Endothelial cell of umbilical vein (primary cell): ENCODE measurements at regions not wholly inside any gene's neighbourhood (a gene's known extent, or its start where the extent isn't known, plus 50 kb on each side); places are given as distances from the start of the nearest gene placed in this dataset.

Experiments
- EZH2 ChIP-seq: IDR thresholded peaks from 2 replicates; pipeline ENCODE4 v1.6.1; 2012; ENCODE audit warnings: borderline replicate concordance, low read depth, mild to moderate bottlenecking, moderate library complexity, low read length, inconsistent platforms; ENCODE audit not compliant: severe bottlenecking
- FOS ChIP-seq: IDR thresholded peaks from 2 replicates; pipeline ENCODE4 v1.6.1; 2011; ENCODE audit warnings: mild to moderate bottlenecking, low read length, moderate library complexity, borderline replicate concordance; ENCODE audit not compliant: insufficient read depth
- JUN ChIP-seq: IDR thresholded peaks from 2 replicates; pipeline ENCODE4 v1.6.1; 2011; ENCODE audit warnings: borderline replicate concordance, low read depth; ENCODE audit not compliant: insufficient read length, insufficient read depth
- MYC ChIP-seq: IDR thresholded peaks from one replicate; pipeline ENCODE4 v1.6.1; 2011; ENCODE audit warnings: mild to moderate bottlenecking, low read depth, low read length
- POLR2A ChIP-seq: IDR thresholded peaks from 2 replicates; pipeline ENCODE4 v1.6.1; 2012; ENCODE audit warnings: low read depth, mild to moderate bottlenecking, control low read depth, low read length
- POLR2AphosphoS5 ChIP-seq: IDR thresholded peaks from 2 replicates; pipeline ENCODE4 v1.6.1; 2012; ENCODE audit warnings: low read depth, mild to moderate bottlenecking, control low read depth, low read length, moderate library complexity; ENCODE audit not compliant: insufficient read depth
- TF ChIP-seq, protein P1 (sequence below): IDR thresholded peaks from 2 replicates; pipeline ENCODE4 v1.6.1; 2011; ENCODE audit not compliant: insufficient read depth, insufficient read length
- TF ChIP-seq, protein P2 (sequence below), 2 donors: IDR thresholded peaks; 1 replicate in 1 of 2; 2 replicates in 1 of 2; pipeline ENCODE4 v1.5.1; 2011; ENCODE audit warnings: low read length in 2 of 2, mild to moderate bottlenecking in 2 of 2, moderate library complexity in 2 of 2, control low read depth in 1 of 2, inconsistent platforms in 1 of 2, low read depth in 1 of 2; ENCODE audit not compliant: insufficient read depth in 1 of 2; ENCODE audit errors: extremely low read depth in 1 of 2

DNA sequence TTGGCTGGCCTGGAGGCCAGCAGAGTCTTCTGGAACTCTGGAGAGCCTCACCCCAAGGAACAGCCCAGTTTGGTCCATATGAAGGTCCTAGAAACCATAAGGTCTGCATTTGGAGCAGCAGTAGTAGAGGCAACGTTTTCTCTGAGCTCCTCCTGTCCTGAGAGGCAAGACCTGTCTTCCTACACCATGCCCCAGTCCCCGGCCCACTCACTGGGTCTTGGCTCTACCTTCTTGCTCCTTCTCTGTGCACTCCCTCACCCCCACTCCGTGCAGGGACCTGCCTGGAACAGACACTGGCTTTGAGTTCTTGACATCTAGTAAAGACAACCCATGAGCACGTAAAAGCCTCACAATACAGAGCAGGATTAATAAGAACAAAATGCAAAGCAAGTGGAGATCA lies 76.6 kb downstream of the CHRD start:
- TF ChIP-seq EZH2, result no peak
- TF ChIP-seq, protein P1, sequence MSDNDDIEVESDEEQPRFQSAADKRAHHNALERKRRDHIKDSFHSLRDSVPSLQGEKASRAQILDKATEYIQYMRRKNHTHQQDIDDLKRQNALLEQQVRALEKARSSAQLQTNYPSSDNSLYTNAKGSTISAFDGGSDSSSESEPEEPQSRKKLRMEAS, result no peak
- TF ChIP-seq, protein P2, sequence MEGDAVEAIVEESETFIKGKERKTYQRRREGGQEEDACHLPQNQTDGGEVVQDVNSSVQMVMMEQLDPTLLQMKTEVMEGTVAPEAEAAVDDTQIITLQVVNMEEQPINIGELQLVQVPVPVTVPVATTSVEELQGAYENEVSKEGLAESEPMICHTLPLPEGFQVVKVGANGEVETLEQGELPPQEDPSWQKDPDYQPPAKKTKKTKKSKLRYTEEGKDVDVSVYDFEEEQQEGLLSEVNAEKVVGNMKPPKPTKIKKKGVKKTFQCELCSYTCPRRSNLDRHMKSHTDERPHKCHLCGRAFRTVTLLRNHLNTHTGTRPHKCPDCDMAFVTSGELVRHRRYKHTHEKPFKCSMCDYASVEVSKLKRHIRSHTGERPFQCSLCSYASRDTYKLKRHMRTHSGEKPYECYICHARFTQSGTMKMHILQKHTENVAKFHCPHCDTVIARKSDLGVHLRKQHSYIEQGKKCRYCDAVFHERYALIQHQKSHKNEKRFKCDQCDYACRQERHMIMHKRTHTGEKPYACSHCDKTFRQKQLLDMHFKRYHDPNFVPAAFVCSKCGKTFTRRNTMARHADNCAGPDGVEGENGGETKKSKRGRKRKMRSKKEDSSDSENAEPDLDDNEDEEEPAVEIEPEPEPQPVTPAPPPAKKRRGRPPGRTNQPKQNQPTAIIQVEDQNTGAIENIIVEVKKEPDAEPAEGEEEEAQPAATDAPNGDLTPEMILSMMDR (IDR thresholded peaks at IDR 0.05; ENCODE audit: extremely low read depth in 1 of 2, insufficient read depth in 1 of 2, low read depth in 1 of 2, low read length in 2 of 2), result no peak
- no peak for TF ChIP-seq POLR2A
- TF ChIP-seq JUN, result no peak
- no peak for TF ChIP-seq POLR2AphosphoS5
- TF ChIP-seq MYC, result no peak
- TF ChIP-seq FOS, result no peak
